A673 (cell line): ENCODE measurements at regions not wholly inside any gene's neighbourhood (a gene's known extent, or its start where the extent isn't known, plus 50 kb on each side); places are given as distances from the start of the nearest gene placed in this dataset.
A peak's percentile ranks its signal among the peaks of the same experiment; 100 is the strongest.

Experiments used
- BruUV-seq: library from RNA; stranded (reverse); fragments of 400-500 nt; replicated peaks from 2 replicates; lab custom pipeline; 2021; lab: Mats Ljungman, UMichigan
- CTCF ChIA-PET: fragments of 300-600 bp; sonication (Branson Sonifier 250); formaldehyde crosslinking; loops from one replicate; lab custom pipeline; 2022; ENCODE audit warnings: antibody characterized with exemption; lab: Charles Lee
- POLR2A ChIA-PET: fragments of 300-600 bp; sonication (Branson Sonifier 250); formaldehyde crosslinking; loops from one replicate; lab custom pipeline; 2022; ENCODE audit warnings: antibody characterized with exemption; ENCODE audit not compliant: low non-redundant PET; lab: Charles Lee
- DNase-seq: peaks from one replicate; pipeline ENCODE4 v3.0.0-alpha.2; 2015; ENCODE audit warnings: low spot score
- H3K27ac ChIP-seq: fragments of 200-600 bp; sonication (generic); 2 replicates; pipeline ENCODE4 v1.5.1; 2016; ENCODE audit warnings: mixed run types, low read depth, mild to moderate bottlenecking, mixed read lengths, antibody characterized with exemption, low read length; ENCODE audit not compliant: poor library complexity, severe bottlenecking
- H3K27me3 ChIP-seq: fragments of 200-600 bp; sonication (generic); replicated peaks from 2 replicates; pipeline ENCODE4 v1.6.1; 2017; ENCODE audit warnings: mixed run types, low read depth, mild to moderate bottlenecking, mixed read lengths, antibody characterized with exemption, low read length; ENCODE audit not compliant: insufficient read depth, poor library complexity
- H3K36me3 ChIP-seq: fragments of 200-600 bp; sonication (generic); 2 replicates; pipeline ENCODE4 v1.6.1; 2016; ENCODE audit warnings: mixed run types, mild to moderate bottlenecking, mixed read lengths, antibody characterized with exemption, low read length; ENCODE audit not compliant: insufficient read depth, poor library complexity, severe bottlenecking
- H3K4me1 ChIP-seq: fragments of 200-600 bp; sonication (generic); 2 replicates; pipeline ENCODE4 v1.6.1; 2017; ENCODE audit warnings: mixed run types, mild to moderate bottlenecking, mixed read lengths, antibody characterized with exemption, low read length; ENCODE audit not compliant: insufficient read depth, poor library complexity, severe bottlenecking
- H3K4me3 ChIP-seq: fragments of 200-600 bp; sonication (generic); 2 replicates; pipeline ENCODE4 v1.5.1; 2016; ENCODE audit warnings: low read depth, mixed run types, mild to moderate bottlenecking, mixed read lengths, low read length; ENCODE audit not compliant: poor library complexity, severe bottlenecking
- H3K9me3 ChIP-seq: fragments of 200-600 bp; sonication (generic); 2 replicates; pipeline ENCODE4 v1.6.1; 2016; ENCODE audit warnings: mixed run types, low read depth, mild to moderate bottlenecking, mixed read lengths, antibody characterized with exemption, low read length; ENCODE audit not compliant: poor library complexity, severe bottlenecking
- EZH2 ChIP-seq: fragments of 200-600 bp; sonication (generic); IDR thresholded peaks from 2 replicates; pipeline ENCODE4 v1.6.1; 2017; ENCODE audit warnings: borderline replicate concordance, low read depth, mild to moderate bottlenecking, mixed read lengths, antibody characterized with exemption, low read length; ENCODE audit not compliant: poor library complexity, severe bottlenecking
- intact Hi-C: fragments of 100-400 bp; cut with micrococcal nuclease; formaldehyde crosslinking; loops from one replicate; pipeline ENCODE4 v1.10.0; 2022; ENCODE audit not compliant: unreplicated experiment
- TF ChIP-seq, protein P1 (sequence below): fragments of 300-800, 200-600 bp; sonication (generic); conservative IDR thresholded peaks from 2 replicates; pipeline ENCODE4 v1.5.1; 2017; ENCODE audit warnings: low read depth, mild to moderate bottlenecking, antibody characterized with exemption, low read length, moderate library complexity, mixed read lengths

DNA sequence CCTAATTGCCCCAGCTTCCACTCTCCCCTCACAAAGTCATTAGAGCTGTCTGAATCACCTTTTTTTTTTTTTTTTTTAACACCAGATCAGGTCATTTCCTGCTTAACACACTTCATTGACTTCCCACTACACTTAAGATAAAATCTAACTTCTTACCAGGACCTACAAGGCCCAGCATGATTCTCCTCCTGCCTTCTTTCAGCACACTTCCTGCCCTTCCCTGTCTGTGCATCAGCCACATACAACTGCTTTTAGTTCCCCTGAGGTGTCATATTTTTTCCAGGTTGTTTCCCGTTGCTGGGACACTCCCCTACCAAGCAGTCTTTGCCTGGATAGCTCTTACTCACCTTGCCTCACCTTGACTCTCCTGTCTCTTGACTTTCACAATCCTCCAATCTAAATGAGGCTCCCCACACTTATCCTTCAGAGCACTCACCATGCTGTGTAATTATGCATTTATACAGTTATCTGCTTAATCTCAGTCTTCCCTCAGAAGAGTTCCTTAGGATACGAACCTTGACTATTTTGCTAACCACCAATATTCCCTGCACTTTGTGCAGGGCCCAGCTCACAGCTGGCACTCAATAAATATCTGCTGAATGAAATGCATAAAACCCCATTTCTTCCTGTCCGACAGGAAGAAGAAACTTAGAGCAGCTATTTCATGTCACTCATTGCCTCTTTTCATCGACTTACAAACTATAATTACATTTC lies 96.6 kb upstream of the AKIP1 start:
- Histone ChIP-seq H3K9me3 (no peaks in the 10 kb centered on the region), H3K4me3 (no peak overlapping the region), H3K4me1 (peaks cover 44% of the 10 kb centered on the region), H3K36me3 (no peaks in the 10 kb centered on the region), H3K27me3 (no peaks in the 10 kb centered on the region), H3K27ac (peak overlapping the region; percentile 64)
- no peak for TF ChIP-seq EZH2
- TF ChIP-seq, protein P1, sequence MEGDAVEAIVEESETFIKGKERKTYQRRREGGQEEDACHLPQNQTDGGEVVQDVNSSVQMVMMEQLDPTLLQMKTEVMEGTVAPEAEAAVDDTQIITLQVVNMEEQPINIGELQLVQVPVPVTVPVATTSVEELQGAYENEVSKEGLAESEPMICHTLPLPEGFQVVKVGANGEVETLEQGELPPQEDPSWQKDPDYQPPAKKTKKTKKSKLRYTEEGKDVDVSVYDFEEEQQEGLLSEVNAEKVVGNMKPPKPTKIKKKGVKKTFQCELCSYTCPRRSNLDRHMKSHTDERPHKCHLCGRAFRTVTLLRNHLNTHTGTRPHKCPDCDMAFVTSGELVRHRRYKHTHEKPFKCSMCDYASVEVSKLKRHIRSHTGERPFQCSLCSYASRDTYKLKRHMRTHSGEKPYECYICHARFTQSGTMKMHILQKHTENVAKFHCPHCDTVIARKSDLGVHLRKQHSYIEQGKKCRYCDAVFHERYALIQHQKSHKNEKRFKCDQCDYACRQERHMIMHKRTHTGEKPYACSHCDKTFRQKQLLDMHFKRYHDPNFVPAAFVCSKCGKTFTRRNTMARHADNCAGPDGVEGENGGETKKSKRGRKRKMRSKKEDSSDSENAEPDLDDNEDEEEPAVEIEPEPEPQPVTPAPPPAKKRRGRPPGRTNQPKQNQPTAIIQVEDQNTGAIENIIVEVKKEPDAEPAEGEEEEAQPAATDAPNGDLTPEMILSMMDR, result no peak
- peak; percentile 79 for DNase-seq
- POLR2A ChIA-PET, result no interaction called here
- intact Hi-C loops, result loop anchor here (5.0 to 10.0 kb wide), 4 partner anchors 98 to 590 kb away; partner anchors contain the start of gene AKIP1
- CTCF ChIA-PET, result interaction anchor here (1.1 kb wide), 1 partner anchor 55 kb away, joined by 4 read pairs; no protein-coding TSS in a partner anchor
- BruUV-seq, result no TSS peak

DNA sequence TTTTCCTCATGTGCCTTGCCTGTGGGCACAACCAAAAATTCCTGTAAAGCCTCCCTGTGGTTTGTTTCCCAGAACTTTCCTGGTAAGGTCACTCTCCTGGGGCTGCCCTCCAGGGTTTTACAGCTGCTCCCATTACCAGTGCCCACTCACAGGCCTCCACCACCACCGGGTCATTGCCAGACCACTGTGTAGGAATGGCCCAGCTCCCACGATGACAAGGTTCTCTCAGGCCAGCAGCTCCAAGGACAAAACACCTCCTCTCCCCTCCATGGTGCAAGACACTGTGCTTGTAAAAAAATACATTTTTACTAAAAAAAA lies 96.1 kb upstream of the AKIP1 start:
- Histone ChIP-seq H3K27me3 (no peaks in the 10 kb centered on the region), H3K4me3 (no peak overlapping the region), H3K36me3 (no peaks in the 10 kb centered on the region), H3K9me3 (no peaks in the 10 kb centered on the region), H3K4me1 (peaks cover 42% of the 10 kb centered on the region), H3K27ac (peak overlapping the region; percentile 64)
- ChIA-PET POLR2A (no interaction called here), CTCF (no interaction called here)
- TF ChIP-seq, protein P1, result no peak
- TF ChIP-seq EZH2, result no peak
- intact Hi-C loops, result loop anchor here (5.0 to 10.0 kb wide), 4 partner anchors 97 to 590 kb away; partner anchors contain the start of gene AKIP1
- no TSS peak for BruUV-seq
- DNase-seq, result no peak

DNA sequence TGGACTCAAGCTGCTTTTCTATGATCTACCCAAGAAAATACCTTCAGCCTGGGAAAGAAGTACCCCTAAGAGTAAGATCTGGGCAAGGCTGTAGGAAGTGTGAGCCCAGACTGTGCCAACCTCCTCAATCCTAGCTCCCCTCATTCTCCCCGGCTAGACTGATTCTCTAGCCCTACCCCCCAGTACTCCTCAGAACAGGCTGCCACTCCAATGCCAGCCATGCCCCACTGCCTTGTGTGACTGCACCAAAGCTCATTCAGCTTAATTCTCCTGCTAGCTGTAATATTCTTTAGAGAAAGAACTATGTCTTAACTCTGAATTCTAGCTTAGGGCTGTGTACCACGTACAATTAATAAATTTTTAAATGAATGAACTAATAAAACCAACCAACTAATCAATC lies 92.6 kb upstream of the AKIP1 start:
- CTCF ChIA-PET, result no interaction called here
- intact Hi-C loops, result loop anchor here (10.0 kb wide), 2 partner anchors 244 to 594 kb away; no protein-coding TSS in a partner anchor
- no peaks in the 10 kb centered on the region for H3K9me3 ChIP-seq
- H3K27ac ChIP-seq, result no peak overlapping the region
- no TSS peak for BruUV-seq
- H3K4me3 ChIP-seq, result no peak overlapping the region
- TF ChIP-seq, protein P1, result no peak
- no peak for TF ChIP-seq EZH2
- no peaks in the 10 kb centered on the region for H3K27me3 ChIP-seq
- no peak for DNase-seq
- H3K36me3 ChIP-seq, result no peaks in the 10 kb centered on the region
- peaks cover 24% of the 10 kb centered on the region for H3K4me1 ChIP-seq
- POLR2A ChIA-PET, result no interaction called here
